ENCODE measurements at regions not wholly inside any gene's neighbourhood (a gene's known extent, or its start where the extent isn't known, plus 50 kb on each side); places are given as distances from the start of the nearest gene placed in this dataset.

DNA sequence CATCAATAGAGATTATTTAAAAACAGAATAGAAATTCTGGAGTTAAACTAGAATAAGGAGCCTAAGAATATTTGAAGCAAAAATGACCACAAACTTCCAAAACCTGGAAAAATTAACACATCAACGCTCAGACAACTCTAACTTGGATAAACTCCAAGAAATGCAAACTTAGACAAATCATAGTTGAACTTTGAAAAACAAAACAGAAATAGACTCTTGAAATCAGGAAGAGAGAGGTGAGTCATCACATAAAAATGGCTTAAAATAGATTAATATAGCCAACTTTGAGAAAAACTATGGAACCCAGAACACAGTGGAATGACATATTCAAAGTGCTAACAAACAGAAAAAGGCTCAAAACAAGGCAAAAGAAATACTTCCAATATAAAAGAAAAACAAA, 974.2 kb downstream of the JRKL start:
- 0% methylated on average over 1 of the region's 1 CpG for WGBS (ENCODE audit: insufficient coverage, insufficient replicate concordance, low lambda C conversion rate, missing lambda C conversion rate)
- in situ Hi-C loops (cut with MboI) (no loop called here), intact Hi-C loops (cut with micrococcal nuclease; ENCODE audit: unreplicated experiment) (no loop called here)
- FAIRE-seq (no peak), DNase-seq (ENCODE audit: low read depth, low spot score) (no peak), ATAC-seq (no peak)
- BruUV-seq (replicated peaks), result no TSS peak
- no peak overlapping the region for H3K27ac ChIP-seq (ENCODE audit: control insufficient read depth, insufficient read depth)
- no peaks in the 10 kb centered on the region for H4K20me1 ChIP-seq (ENCODE audit: control insufficient read depth, insufficient read depth)
- RAD21 ChIA-PET (ENCODE audit: unreplicated experiment), result no interaction called here
- no peaks in the 10 kb centered on the region for H3K79me2 ChIP-seq (ENCODE audit: control insufficient read depth, insufficient read depth, low read length)
- no peaks in the 10 kb centered on the region for H3K27me3 ChIP-seq (replicated peaks in 1 of 2; ENCODE audit: control insufficient read depth in 2 of 2, insufficient read depth in 2 of 2, low read length in 1 of 2)
- H3K9me3 ChIP-seq (replicated peaks; ENCODE audit: control insufficient read depth, insufficient read depth, low read length), result no peaks in the 10 kb centered on the region
- no peak overlapping the region for H3K9ac ChIP-seq (ENCODE audit: control insufficient read depth, insufficient read depth, low read length)
- CTCF ChIA-PET, result no interaction called here
- H2AFZ ChIP-seq (ENCODE audit: control insufficient read depth, low read depth, low read length), result no peak overlapping the region
- POLR2A ChIA-PET, result no interaction called here
- H3K4me3 ChIP-seq, result no peak overlapping the region
- SMC1A ChIA-PET (ENCODE audit: uncharacterized antibody, unreplicated experiment), result no interaction called here
- no peaks in the 10 kb centered on the region for H3K4me1 ChIP-seq (ENCODE audit: control insufficient read depth, insufficient read depth, low read length)
- TF ChIP-seq ETV6 (conservative IDR thresholded peaks at IDR 0.05 in 1 of 2, IDR thresholded peaks at IDR 0.05 in 1 of 2; ENCODE audit: borderline replicate concordance in 1 of 2, low read depth in 1 of 2), result no peak
- no peak for TF ChIP-seq NR2C1 (IDR thresholded peaks at IDR 0.05)
- TF ChIP-seq, protein P1, sequence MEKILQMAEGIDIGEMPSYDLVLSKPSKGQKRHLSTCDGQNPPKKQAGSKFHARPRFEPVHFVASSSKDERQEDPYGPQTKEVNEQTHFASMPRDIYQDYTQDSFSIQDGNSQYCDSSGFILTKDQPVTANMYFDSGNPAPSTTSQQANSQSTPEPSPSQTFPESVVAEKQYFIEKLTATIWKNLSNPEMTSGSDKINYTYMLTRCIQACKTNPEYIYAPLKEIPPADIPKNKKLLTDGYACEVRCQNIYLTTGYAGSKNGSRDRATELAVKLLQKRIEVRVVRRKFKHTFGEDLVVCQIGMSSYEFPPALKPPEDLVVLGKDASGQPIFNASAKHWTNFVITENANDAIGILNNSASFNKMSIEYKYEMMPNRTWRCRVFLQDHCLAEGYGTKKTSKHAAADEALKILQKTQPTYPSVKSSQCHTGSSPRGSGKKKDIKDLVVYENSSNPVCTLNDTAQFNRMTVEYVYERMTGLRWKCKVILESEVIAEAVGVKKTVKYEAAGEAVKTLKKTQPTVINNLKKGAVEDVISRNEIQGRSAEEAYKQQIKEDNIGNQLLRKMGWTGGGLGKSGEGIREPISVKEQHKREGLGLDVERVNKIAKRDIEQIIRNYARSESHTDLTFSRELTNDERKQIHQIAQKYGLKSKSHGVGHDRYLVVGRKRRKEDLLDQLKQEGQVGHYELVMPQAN (conservative IDR thresholded peaks at IDR 0.05), result no peak
- TF ChIP-seq, protein P2, sequence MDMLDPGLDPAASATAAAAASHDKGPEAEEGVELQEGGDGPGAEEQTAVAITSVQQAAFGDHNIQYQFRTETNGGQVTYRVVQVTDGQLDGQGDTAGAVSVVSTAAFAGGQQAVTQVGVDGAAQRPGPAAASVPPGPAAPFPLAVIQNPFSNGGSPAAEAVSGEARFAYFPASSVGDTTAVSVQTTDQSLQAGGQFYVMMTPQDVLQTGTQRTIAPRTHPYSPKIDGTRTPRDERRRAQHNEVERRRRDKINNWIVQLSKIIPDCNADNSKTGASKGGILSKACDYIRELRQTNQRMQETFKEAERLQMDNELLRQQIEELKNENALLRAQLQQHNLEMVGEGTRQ (IDR thresholded peaks at IDR 0.05; ENCODE audit: borderline replicate concordance, low read depth, low read length), result no peak
- TF ChIP-seq POU2F2 (IDR thresholded peaks at IDR 0.05; ENCODE audit: borderline replicate concordance, low read depth, low read length), result no peak
- TF ChIP-seq HDGF (IDR thresholded peaks at IDR 0.05), result no peak
- TF ChIP-seq MEF2B (IDR thresholded peaks at IDR 0.05; ENCODE audit: partially characterized antibody, poor library complexity, severe bottlenecking), result no peak
- TF ChIP-seq GABPA (IDR thresholded peaks at IDR 0.05; ENCODE audit: low read depth), result no peak
- no peak for TF ChIP-seq NFIC (IDR thresholded peaks at IDR 0.05; ENCODE audit: low read depth, low read length)
- no peak for TF ChIP-seq CHD4 (IDR thresholded peaks at IDR 0.05)
- no peak overlapping the region for H3K4me2 ChIP-seq (ENCODE audit: control insufficient read depth, insufficient read depth)
- H3K36me3 ChIP-seq (ENCODE audit: control insufficient read depth in 2 of 2, insufficient read depth in 2 of 2, low read length in 1 of 2), result no peaks in the 10 kb centered on the region

Data from GM12878 (cell line).